GM23338 (cell line): ENCODE measurements at regions not wholly inside any gene's neighbourhood (a gene's known extent, or its start where the extent isn't known, plus 50 kb on each side); places are given as distances from the start of the nearest gene placed in this dataset.

ENCODE experiments used
- ATAC-seq: fragments of 200-7000 bp; cut with Tn5 transposase; 3 replicates; pipeline ENCODE4 v1.9.1; 2020
- DNase-seq: peaks from one replicate; pipeline ENCODE4 v3.0.0-alpha.2; 2015; ENCODE audit warnings: low spot score
- H2AFZ ChIP-seq: fragments of 200-600 bp; sonication (generic); 2 replicates; pipeline ENCODE4 v1.8.0; 2016; ENCODE audit warnings: antibody characterized with exemption, mild to moderate bottlenecking, moderate library complexity
- H3F3A ChIP-seq: fragments of 200-600 bp; sonication (generic); replicated peaks from 2 replicates; pipeline ENCODE4 v1.8.0; 2017; ENCODE audit warnings: antibody characterized with exemption, mixed run types, low read depth
- H3K27ac ChIP-seq: fragments of 200-600 bp; sonication (generic); 2 replicates; pipeline ENCODE4 v1.6.1; 2016; ENCODE audit warnings: low read depth
- H3K27me3 ChIP-seq: fragments of 200-600 bp; sonication (generic); 2 replicates; pipeline ENCODE4 v1.8.0; 2016; ENCODE audit warnings: mild to moderate bottlenecking, mixed run types, moderate library complexity; ENCODE audit not compliant: insufficient read depth
- H3K36me3 ChIP-seq: fragments of 200-600 bp; sonication (generic); 2 replicates; pipeline ENCODE4 v1.8.0; 2016; ENCODE audit warnings: mild to moderate bottlenecking; ENCODE audit not compliant: insufficient read depth
- H3K4me1 ChIP-seq: fragments of 200-600 bp; sonication (generic); 2 replicates; pipeline ENCODE4 v1.8.0; 2016; ENCODE audit warnings: mild to moderate bottlenecking, moderate library complexity; ENCODE audit not compliant: insufficient read depth
- H3K4me2 ChIP-seq: fragments of 200-600 bp; sonication (generic); 2 replicates; pipeline ENCODE4 v1.7.1; 2017; ENCODE audit warnings: mixed run types
- H3K4me3 ChIP-seq: fragments of 200-600 bp; sonication (generic); 2 replicates; pipeline ENCODE4 v1.6.1; 2016; ENCODE audit warnings: mixed run types
- H3K79me2 ChIP-seq: fragments of 200-600 bp; sonication (generic); replicated peaks from 2 replicates; pipeline ENCODE4 v1.8.0; 2017; ENCODE audit warnings: mild to moderate bottlenecking; ENCODE audit not compliant: insufficient read depth
- H3K9me2 ChIP-seq: fragments of 200-600 bp; sonication (generic); 2 replicates; pipeline ENCODE4 v1.8.0; 2017; ENCODE audit not compliant: insufficient read depth
- H4K20me1 ChIP-seq: fragments of 200-600 bp; sonication (generic); replicated peaks from 2 replicates; pipeline ENCODE4 v1.8.0; 2017; ENCODE audit warnings: mild to moderate bottlenecking; ENCODE audit not compliant: insufficient read depth
- H3K27ac Mint-ChIP-seq: 2 replicates; pipeline ENCODE4 v1.8.0; 2020; ENCODE audit warnings: inconsistent platforms, mild to moderate bottlenecking, moderate library complexity, mixed read lengths
- H3K27me3 Mint-ChIP-seq: 3 replicates; pipeline ENCODE4 v1.8.0; 2022; ENCODE audit warnings: low read depth, mild to moderate bottlenecking, moderate library complexity, mixed read lengths, inconsistent platforms; ENCODE audit not compliant: insufficient read depth, poor library complexity
- H3K36me3 Mint-ChIP-seq: 3 replicates; pipeline ENCODE4 v1.8.0; 2021; ENCODE audit warnings: low read depth, mild to moderate bottlenecking, inconsistent platforms, moderate library complexity, mixed read lengths
- H3K4me1 Mint-ChIP-seq: 3 replicates; pipeline ENCODE4 v1.8.0; 2020; ENCODE audit warnings: mild to moderate bottlenecking, inconsistent platforms, mixed read lengths
- H3K4me3 Mint-ChIP-seq: 3 replicates; pipeline ENCODE4 v1.8.0; 2021; ENCODE audit warnings: moderate library complexity, mild to moderate bottlenecking, inconsistent platforms, mixed read lengths
- H3K9me3 Mint-ChIP-seq: 3 replicates; pipeline ENCODE4 v1.8.0; 2020; ENCODE audit warnings: moderate library complexity, mild to moderate bottlenecking, inconsistent platforms, mixed read lengths
- CREB1 ChIP-seq: fragments of 250-450 bp; sonication (Bioruptor Pico); IDR thresholded peaks from 2 replicates; pipeline ENCODE4 v1.5.0; 2020; ENCODE audit warnings: low read depth, mild to moderate bottlenecking, moderate library complexity
- CTCF ChIP-seq, 2 experiments: fragments of 200-600 bp in 1 of 2; sonication (generic) in 1 of 2; conservative IDR thresholded peaks; 2 replicates each; pipeline versions ENCODE4 v1.5.1 to v1.6.1; 2016 to 2017; ENCODE audit warnings: antibody characterized with exemption in 2 of 2, low read depth in 2 of 2, mild to moderate bottlenecking in 2 of 2, moderate library complexity in 1 of 2
- ETS1 ChIP-seq: IDR thresholded peaks from 2 replicates; pipeline ENCODE4 v1.6.1; 2016; ENCODE audit warnings: antibody characterized with exemption
- EZH2 ChIP-seq: fragments of 200-600 bp; sonication (generic); IDR thresholded peaks from one replicate; pipeline ENCODE4 v1.8.0; 2017; ENCODE audit warnings: antibody characterized with exemption, mild to moderate bottlenecking, low read depth; ENCODE audit not compliant: unreplicated experiment
- EZH2phosphoT487 ChIP-seq: fragments of 200-600 bp; sonication (generic); IDR thresholded peaks from one replicate; pipeline ENCODE4 v1.8.1; 2018; ENCODE audit warnings: antibody characterized with exemption; ENCODE audit not compliant: unreplicated experiment
- NANOG ChIP-seq: IDR thresholded peaks from 2 replicates; pipeline ENCODE4 v1.6.1; 2016; ENCODE audit warnings: antibody characterized with exemption, borderline replicate concordance
- POLR2AphosphoS5 ChIP-seq: IDR thresholded peaks from 2 replicates; pipeline ENCODE4 v1.6.1; 2016; ENCODE audit warnings: antibody characterized with exemption, low read depth
- STAT1 ChIP-seq: IDR thresholded peaks from one replicate; pipeline ENCODE4 v1.6.1; 2016; ENCODE audit warnings: antibody characterized with exemption; ENCODE audit not compliant: unreplicated experiment

- Histone ChIP-seq H2AFZ (no peak overlapping the region), H3K27me3 (no peaks in the 10 kb centered on the region), H3K27ac (no peak overlapping the region), H3F3A (no peaks in the 10 kb centered on the region), H3K9me2 (no peaks in the 10 kb centered on the region), H3K79me2 (no peaks in the 10 kb centered on the region), H3K36me3 (no peaks in the 10 kb centered on the region), H3K4me2 (no peak overlapping the region), H3K4me3 (no peak overlapping the region), H3K4me1 (peaks cover 6% of the 10 kb centered on the region), H4K20me1 (no peaks in the 10 kb centered on the region)
- ATAC-seq: no peak
- H3K9me3 Mint-ChIP-seq: no peaks in the 10 kb centered on the region
- no peak overlapping the region for H3K4me3 Mint-ChIP-seq
- no peak for DNase-seq
- peaks cover 18% of the 10 kb centered on the region for H3K4me1 Mint-ChIP-seq
- no peak overlapping the region for H3K27ac Mint-ChIP-seq
- no peaks in the 10 kb centered on the region for H3K27me3 Mint-ChIP-seq
- TF ChIP-seq CREB1: no peak
- TF ChIP-seq EZH2phosphoT487: no peak
- no peak for TF ChIP-seq EZH2
- TF ChIP-seq STAT1: no peak
- TF ChIP-seq POLR2AphosphoS5: no peak
- no peaks in the 10 kb centered on the region for H3K36me3 Mint-ChIP-seq
These were observed 139.1 kb upstream of the STK32A start for GRCh38 chr5:147095740-147096139.

GRCh38 chr5:147098233-147098790 lies 136.5 kb upstream of the STK32A start:
- Histone ChIP-seq H3K27me3 (no peaks in the 10 kb centered on the region), H4K20me1 (no peaks in the 10 kb centered on the region), H3K79me2 (no peaks in the 10 kb centered on the region), H3K27ac (no peak overlapping the region), H3K4me2 (no peak overlapping the region), H3F3A (no peaks in the 10 kb centered on the region), H3K4me3 (no peak overlapping the region), H3K9me2 (no peaks in the 10 kb centered on the region), H3K36me3 (no peaks in the 10 kb centered on the region), H2AFZ (peak overlapping the region; percentile 64), H3K4me1 (peaks cover 6% of the 10 kb centered on the region)
- H3K9me3 Mint-ChIP-seq: no peaks in the 10 kb centered on the region
- H3K27ac Mint-ChIP-seq: peak overlapping the region; percentile 64; the same call in 1 of the 2 replicates
- DNase-seq (peak; percentile 91), ATAC-seq (peak; percentile 72)
- no peak overlapping the region for H3K4me3 Mint-ChIP-seq
- TF ChIP-seq EZH2: no peak
- peak; percentile 70 to 81 for TF ChIP-seq CTCF (conservative IDR thresholded peaks at IDR 0.05; ENCODE audit: low read depth in 2 of 2)
- H3K4me1 Mint-ChIP-seq: peaks cover 15% of the 10 kb centered on the region
- H3K27me3 Mint-ChIP-seq: no peaks in the 10 kb centered on the region
- H3K36me3 Mint-ChIP-seq: no peaks in the 10 kb centered on the region

- Histone ChIP-seq H3K27ac (no peak overlapping the region), H3K9me2 (no peaks in the 10 kb centered on the region), H3F3A (no peaks in the 10 kb centered on the region), H3K79me2 (no peaks in the 10 kb centered on the region), H3K4me1 (peaks cover 6% of the 10 kb centered on the region), H3K27me3 (no peaks in the 10 kb centered on the region), H3K4me3 (no peak overlapping the region), H3K36me3 (no peaks in the 10 kb centered on the region), H4K20me1 (no peaks in the 10 kb centered on the region), H2AFZ (no peak overlapping the region), H3K4me2 (no peak overlapping the region)
- H3K4me1 Mint-ChIP-seq: peaks cover 14% of the 10 kb centered on the region
- H3K27ac Mint-ChIP-seq: no peak overlapping the region
- DNase-seq (no peak), ATAC-seq (no peak)
- H3K36me3 Mint-ChIP-seq: no peaks in the 10 kb centered on the region
- no peaks in the 10 kb centered on the region for H3K9me3 Mint-ChIP-seq
- no peaks in the 10 kb centered on the region for H3K27me3 Mint-ChIP-seq
- H3K4me3 Mint-ChIP-seq: no peak overlapping the region
- TF ChIP-seq CREB1: no peak
- TF ChIP-seq NANOG: no peak
- no peak for TF ChIP-seq ETS1
These were observed 133.0 kb upstream of the STK32A start for GRCh38 chr5:147101659-147102369.
